Caco-2 (cell line): ENCODE measurements at regions not wholly inside any gene's neighbourhood (a gene's known extent, or its start where the extent isn't known, plus 50 kb on each side); places are given as distances from the start of the nearest gene placed in this dataset.

Experiments
- BruUV-seq: library from RNA; stranded (reverse); fragments of 400-500 nt; replicated peaks from 2 replicates; lab custom pipeline; 2021; lab: Mats Ljungman, UMichigan
- CTCF ChIA-PET: fragments of 300-600 bp; sonication (Branson Sonifier 250); formaldehyde crosslinking; loops from one replicate; lab custom pipeline; 2022; ENCODE audit warnings: antibody characterized with exemption; lab: Charles Lee
- POLR2A ChIA-PET: fragments of 300-600 bp; sonication (Branson Sonifier 250); formaldehyde crosslinking; loops from one replicate; lab custom pipeline; 2022; ENCODE audit warnings: antibody characterized with exemption; lab: Charles Lee
- DNase-seq, 2 experiments: peaks; one replicate each; pipeline versions ENCODE4 v3.0.0 to v3.0.0-alpha.2; 2020 to 2022
- H3K27me3 ChIP-seq: replicated peaks from 2 replicates; pipeline ENCODE4 v1.6.0; 2011; ENCODE audit warnings: low read length; ENCODE audit not compliant: control insufficient read depth, insufficient read depth
- H3K36me3 ChIP-seq: 2 replicates; pipeline ENCODE4 v1.5.1; 2011; ENCODE audit warnings: low read length; ENCODE audit not compliant: control insufficient read depth, insufficient read depth
- H3K4me1 ChIP-seq: fragments of 250-450 bp; sonication (Bioruptor Pico); 2 replicates; pipeline ENCODE4 v1.5.1; 2020; ENCODE audit warnings: mild to moderate bottlenecking
- H3K4me3 ChIP-seq: 2 replicates; pipeline ENCODE4 v1.5.1; 2011; ENCODE audit warnings: low read depth, mild to moderate bottlenecking, control low read depth, low read length
- H3K9me3 ChIP-seq: fragments of 250-450 bp; sonication (Bioruptor Pico); 2 replicates; pipeline ENCODE4 v1.5.1; 2020; ENCODE audit warnings: mild to moderate bottlenecking, moderate library complexity
- H3K27ac Mint-ChIP-seq: one replicate; pipeline ENCODE4 v1.8.0; 2022; ENCODE audit warnings: mixed read lengths; ENCODE audit not compliant: unreplicated experiment
- H3K27me3 Mint-ChIP-seq: one replicate; pipeline ENCODE4 v1.8.0; 2022; ENCODE audit warnings: mixed read lengths; ENCODE audit not compliant: insufficient read depth, unreplicated experiment
- H3K36me3 Mint-ChIP-seq: one replicate; pipeline ENCODE4 v1.8.0; 2022; ENCODE audit warnings: mild to moderate bottlenecking, mixed read lengths; ENCODE audit not compliant: insufficient read depth, unreplicated experiment
- H3K4me1 Mint-ChIP-seq: one replicate; pipeline ENCODE4 v1.8.0; 2022; ENCODE audit warnings: low read depth, mixed read lengths; ENCODE audit not compliant: unreplicated experiment
- H3K4me3 Mint-ChIP-seq: one replicate; pipeline ENCODE4 v1.8.0; 2022; ENCODE audit warnings: mild to moderate bottlenecking, moderate library complexity, mixed read lengths; ENCODE audit not compliant: unreplicated experiment
- H3K9me3 Mint-ChIP-seq: one replicate; pipeline ENCODE4 v1.8.0; 2022; ENCODE audit warnings: mixed read lengths; ENCODE audit not compliant: unreplicated experiment
- intact Hi-C: fragments of 100-400 bp; cut with micrococcal nuclease; formaldehyde crosslinking; loops from one replicate; pipeline ENCODE4 v1.10.0; 2022; ENCODE audit not compliant: unreplicated experiment
- TF ChIP-seq, protein P1 (sequence below), 2 experiments: fragments of 200-600 bp in 1 of 2; IDR thresholded peaks; 1 replicate in 1 of 2; 2 replicates in 1 of 2; pipeline versions ENCODE4 v1.5.1 to v1.8.0; 2011 to 2022; ENCODE audit warnings: antibody characterized with exemption in 1 of 2, control low read depth in 1 of 2, inconsistent platforms in 1 of 2, low read depth in 1 of 2, low read length in 1 of 2, mild to moderate bottlenecking in 1 of 2, moderate library complexity in 1 of 2; ENCODE audit not compliant: insufficient read depth in 1 of 2, severe bottlenecking in 1 of 2, unreplicated experiment in 1 of 2

- intact Hi-C loops, result no loop called here
- no peak overlapping the region for H3K27ac Mint-ChIP-seq
Measured at GRCh38 chr1:57517587-57518374, 93.9 kb upstream of the DAB1 start.

DNA sequence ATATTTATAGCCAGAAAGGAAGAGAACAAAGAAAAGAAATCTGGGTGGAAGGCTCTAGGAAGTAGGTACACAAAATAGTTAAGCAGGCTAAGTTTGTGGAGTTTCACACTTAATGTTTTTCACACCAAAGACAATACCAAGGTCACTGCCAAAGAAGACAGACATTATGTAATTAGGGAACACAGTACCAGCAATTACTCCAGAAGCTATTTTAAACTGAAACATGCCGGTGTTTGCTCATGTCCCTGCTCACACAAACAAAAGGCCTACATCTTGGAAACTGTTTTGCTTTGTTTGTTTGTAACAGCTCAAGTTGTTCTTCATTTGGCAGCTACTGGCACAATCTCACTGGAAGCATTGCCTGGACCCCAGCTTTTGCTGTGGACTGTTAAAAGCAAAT, 88.5 kb upstream of the DAB1 start:
- H3K4me3 ChIP-seq, result no peak overlapping the region
- DNase-seq, result no peak
- Mint-ChIP-seq H3K27me3 (peaks cover 9% of the 10 kb centered on the region), H3K27ac (no peak overlapping the region), H3K9me3 (no peaks in the 10 kb centered on the region), H3K36me3 (no peaks in the 10 kb centered on the region), H3K4me1 (no peaks in the 10 kb centered on the region), H3K4me3 (no peak overlapping the region)
- H3K4me1 ChIP-seq, result no peaks in the 10 kb centered on the region
- TF ChIP-seq, protein P1, sequence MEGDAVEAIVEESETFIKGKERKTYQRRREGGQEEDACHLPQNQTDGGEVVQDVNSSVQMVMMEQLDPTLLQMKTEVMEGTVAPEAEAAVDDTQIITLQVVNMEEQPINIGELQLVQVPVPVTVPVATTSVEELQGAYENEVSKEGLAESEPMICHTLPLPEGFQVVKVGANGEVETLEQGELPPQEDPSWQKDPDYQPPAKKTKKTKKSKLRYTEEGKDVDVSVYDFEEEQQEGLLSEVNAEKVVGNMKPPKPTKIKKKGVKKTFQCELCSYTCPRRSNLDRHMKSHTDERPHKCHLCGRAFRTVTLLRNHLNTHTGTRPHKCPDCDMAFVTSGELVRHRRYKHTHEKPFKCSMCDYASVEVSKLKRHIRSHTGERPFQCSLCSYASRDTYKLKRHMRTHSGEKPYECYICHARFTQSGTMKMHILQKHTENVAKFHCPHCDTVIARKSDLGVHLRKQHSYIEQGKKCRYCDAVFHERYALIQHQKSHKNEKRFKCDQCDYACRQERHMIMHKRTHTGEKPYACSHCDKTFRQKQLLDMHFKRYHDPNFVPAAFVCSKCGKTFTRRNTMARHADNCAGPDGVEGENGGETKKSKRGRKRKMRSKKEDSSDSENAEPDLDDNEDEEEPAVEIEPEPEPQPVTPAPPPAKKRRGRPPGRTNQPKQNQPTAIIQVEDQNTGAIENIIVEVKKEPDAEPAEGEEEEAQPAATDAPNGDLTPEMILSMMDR (IDR thresholded peaks at IDR 0.05; ENCODE audit: insufficient read depth in 1 of 2, low read depth in 1 of 2, low read length in 1 of 2, severe bottlenecking in 1 of 2, unreplicated experiment in 1 of 2), result no peak
- H3K27me3 ChIP-seq, result no peaks in the 10 kb centered on the region
- intact Hi-C loops, result loop anchor here (5.0 kb wide), 1 partner anchor 265 kb away; no protein-coding TSS in a partner anchor
- ChIA-PET POLR2A (no interaction called here), CTCF (no interaction called here)
- H3K9me3 ChIP-seq, result no peaks in the 10 kb centered on the region
- no TSS peak for BruUV-seq
- no peaks in the 10 kb centered on the region for H3K36me3 ChIP-seq

More at GRCh38 chr1:57517587-57518374, 93.9 kb upstream of the DAB1 start:
- H3K4me3 ChIP-seq, result no peak overlapping the region
- TF ChIP-seq, protein P1 (IDR thresholded peaks at IDR 0.05; ENCODE audit: insufficient read depth in 1 of 2, low read depth in 1 of 2, low read length in 1 of 2, severe bottlenecking in 1 of 2, unreplicated experiment in 1 of 2), result no peak
- Mint-ChIP-seq H3K36me3 (no peaks in the 10 kb centered on the region), H3K4me3 (no peak overlapping the region), H3K4me1 (no peaks in the 10 kb centered on the region), H3K27me3 (peaks cover 5% of the 10 kb centered on the region), H3K9me3 (no peaks in the 10 kb centered on the region)
- POLR2A ChIA-PET, result no interaction called here
- H3K27me3 ChIP-seq, result no peaks in the 10 kb centered on the region
- CTCF ChIA-PET, result no interaction called here
- no peak for DNase-seq
- BruUV-seq, result no TSS peak
- H3K9me3 ChIP-seq, result no peaks in the 10 kb centered on the region
- no peaks in the 10 kb centered on the region for H3K4me1 ChIP-seq
- H3K36me3 ChIP-seq, result no peaks in the 10 kb centered on the region

DNA sequence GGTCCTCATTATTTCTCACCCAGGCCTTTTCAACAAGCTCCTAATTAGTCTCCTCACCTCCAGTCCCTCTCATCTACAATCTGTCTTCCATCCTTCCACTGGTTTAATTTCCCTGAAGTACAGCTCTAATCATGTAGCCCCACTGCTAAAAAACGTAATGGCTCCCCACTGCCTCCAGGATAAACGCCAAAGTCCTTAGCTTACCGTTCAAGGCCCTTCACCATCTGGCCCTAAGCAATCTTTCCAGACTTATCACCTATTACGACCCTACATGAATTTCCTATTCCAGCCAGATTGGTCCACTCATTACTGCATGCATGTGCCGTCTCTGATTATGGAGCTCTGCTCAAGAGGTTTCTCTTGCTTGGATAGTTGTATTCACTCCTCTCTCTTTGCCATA, 83.1 kb upstream of the DAB1 start:
- TF ChIP-seq, protein P1 (IDR thresholded peaks at IDR 0.05; ENCODE audit: insufficient read depth in 1 of 2, low read depth in 1 of 2, low read length in 1 of 2, severe bottlenecking in 1 of 2, unreplicated experiment in 1 of 2), result no peak
- Mint-ChIP-seq H3K9me3 (no peaks in the 10 kb centered on the region), H3K4me1 (peaks cover 8% of the 10 kb centered on the region), H3K27me3 (peaks cover 10% of the 10 kb centered on the region), H3K36me3 (no peaks in the 10 kb centered on the region), H3K27ac (no peak overlapping the region), H3K4me3 (no peak overlapping the region)
- H3K36me3 ChIP-seq, result no peaks in the 10 kb centered on the region
- CTCF ChIA-PET, result no interaction called here
- no peak overlapping the region for H3K4me3 ChIP-seq
- no peaks in the 10 kb centered on the region for H3K27me3 ChIP-seq
- intact Hi-C loops, result no loop called here
- no peaks in the 10 kb centered on the region for H3K4me1 ChIP-seq
- no TSS peak for BruUV-seq
- DNase-seq, result no peak
- no peaks in the 10 kb centered on the region for H3K9me3 ChIP-seq
- POLR2A ChIA-PET, result no interaction called here
